Upper lobe of left lung (tissue), 6 donors: ENCODE measurements at regions not wholly inside any gene's neighbourhood (a gene's known extent, or its start where the extent isn't known, plus 50 kb on each side); places are given as distances from the start of the nearest gene placed in this dataset.
A peak's percentile ranks its signal among the peaks of the same experiment; 100 is the strongest.
"Not testable (repeated sequence)": the region's sequence is repeated elsewhere in the genome, so short reads cannot be mapped to it uniquely, and the experiment has no call there.

ENCODE experiments used
- ATAC-seq, 2 donors: fragments of 200-7000 bp; cut with Tn5 transposase; one replicate each; pipeline ENCODE4 v1.9.1; 2022; ENCODE audit warnings: mild to moderate bottlenecking in 2 of 2, moderate library complexity in 2 of 2; ENCODE audit not compliant: low FRiP score in 2 of 2
- DNase-seq, 2 donors: peaks; one replicate each; pipeline ENCODE4 v3.0.0-alpha.2; 2019 to 2020
- H3K27ac ChIP-seq, 4 donors: fragments of 200-600 bp; sonication (generic); one replicate each; pipeline ENCODE4 v1.5.1; 2016 to 2019
- H3K27me3 ChIP-seq, 4 donors: fragments of 200-600 bp; sonication (generic); one replicate each; pipeline ENCODE4 v1.5.1; 2017 to 2019
- H3K36me3 ChIP-seq, 4 donors: fragments of 200-600 bp; sonication (generic); one replicate each; pipeline ENCODE4 v1.5.1; 2016 to 2019
- H3K4me1 ChIP-seq, 4 donors: fragments of 200-600 bp; sonication (generic); one replicate each; pipeline ENCODE4 v1.5.1; 2018 to 2019
- H3K4me3 ChIP-seq, 4 donors: fragments of 200-600 bp; sonication (generic); one replicate each; pipeline ENCODE4 v1.5.1; 2017 to 2019; ENCODE audit warnings: mild to moderate bottlenecking in 2 of 4, moderate library complexity in 1 of 4
- H3K9me3 ChIP-seq, 4 donors: fragments of 200-600 bp; sonication (generic); one replicate each; pipeline ENCODE4 v1.5.1; 2018 to 2019
- CTCF ChIP-seq, 6 experiments: fragments of 450-650 bp in 4 of 6; fragments of 200-600 bp in 2 of 6; sonication (generic) in 2 of 6; IDR thresholded peaks; one replicate each; pipeline ENCODE4 v1.5.1; 2016 to 2019; ENCODE audit warnings: antibody characterized with exemption in 6 of 6
- EP300 ChIP-seq, 4 donors: sonication (generic); formaldehyde crosslinking; IDR thresholded peaks; one replicate each; pipeline ENCODE4 v1.5.1; 2017; ENCODE audit warnings: antibody characterized with exemption in 4 of 4, control low read depth in 2 of 4
- POLR2A ChIP-seq, 4 donors: fragments of 450-650 bp; IDR thresholded peaks; one replicate each; pipeline ENCODE4 v1.5.1; 2016 to 2017; ENCODE audit warnings: antibody characterized with exemption in 4 of 4, mild to moderate bottlenecking in 2 of 4
- POLR2AphosphoS5 ChIP-seq, 2 donors: sonication (generic); formaldehyde crosslinking; IDR thresholded peaks; one replicate each; pipeline ENCODE4 v1.5.1; 2017; ENCODE audit warnings: antibody characterized with exemption in 2 of 2
- WGBS, 2 donors: methylation state at CpG; one replicate each; pipeline ENCODE4 v1.1.5; 2017 to 2018; 5-methylcytosine and 5-hydroxymethylcytosine counted together
- donor health status: DM: no; HTN: no; CAD: no; lungs with moderate emphysema.
- donor health status: DM: no; HTN: yes; CAD: no; lungs with severe emphysema.

- TF ChIP-seq CTCF (IDR thresholded peaks at IDR 0.05), result no peak
- no peak for TF ChIP-seq POLR2A (IDR thresholded peaks at IDR 0.05)
- TF ChIP-seq EP300 (IDR thresholded peaks at IDR 0.05), result no peak
- TF ChIP-seq POLR2AphosphoS5 (IDR thresholded peaks at IDR 0.05), result no peak
- ATAC-seq, result no peak
Observed at GRCh38 chr7:17564678-17565212, 266.3 kb downstream of the AHR start.

GRCh38 chr7:17580141-17580540 lies 281.7 kb downstream of the AHR start:
- 86 to 90% methylated on average over 3 of the region's 3 CpGs for WGBS, 2 donors
- H3K4me1 ChIP-seq, result no peaks in the 10 kb centered on the region

More at GRCh38 chr7:17564678-17565212, 266.3 kb downstream of the AHR start:
- no peaks in the 10 kb centered on the region for H3K9me3 ChIP-seq
- H3K4me1 ChIP-seq, result peaks cover 0 to 5% (median 1%) of the 10 kb centered on the region in 4 donors
- no peaks in the 10 kb centered on the region for H3K27me3 ChIP-seq
- 19 to 22% methylated on average over 3 of the region's 3 CpGs for WGBS, 2 donors
- no peaks in the 10 kb centered on the region for H3K36me3 ChIP-seq
- H3K4me3 ChIP-seq, result no peak overlapping the region
- DNase-seq, result no peak
- H3K27ac ChIP-seq, result no peak overlapping the region

GRCh38 chr7:17580856-17581255 lies 282.4 kb downstream of the AHR start:
- TF ChIP-seq POLR2A (IDR thresholded peaks at IDR 0.05), result no peak
- TF ChIP-seq EP300 (IDR thresholded peaks at IDR 0.05), result no peak
- TF ChIP-seq CTCF (IDR thresholded peaks at IDR 0.05), result no peak
- no peak for TF ChIP-seq POLR2AphosphoS5 (IDR thresholded peaks at IDR 0.05)
- no peak overlapping the region for H3K4me3 ChIP-seq
- 53 to 68% methylated on average over 1 of the region's 1 CpG for WGBS, 2 donors
- no peak for ATAC-seq
- H3K4me1 ChIP-seq, result no peaks in the 10 kb centered on the region
- H3K9me3 ChIP-seq, result no peaks in the 10 kb centered on the region
- H3K27ac ChIP-seq, result no peak overlapping the region
- H3K36me3 ChIP-seq, result no peaks in the 10 kb centered on the region
- H3K27me3 ChIP-seq, result no peaks in the 10 kb centered on the region
- no peak for DNase-seq

More at GRCh38 chr7:17580141-17580540, 281.7 kb downstream of the AHR start:
- no peak for TF ChIP-seq CTCF (IDR thresholded peaks at IDR 0.05)
- TF ChIP-seq EP300 (IDR thresholded peaks at IDR 0.05), result no peak
- no peak for TF ChIP-seq POLR2A (IDR thresholded peaks at IDR 0.05)
- TF ChIP-seq POLR2AphosphoS5 (IDR thresholded peaks at IDR 0.05), result no peak
- Histone ChIP-seq H3K4me3 (no peak overlapping the region), H3K27ac (no peak overlapping the region), H3K27me3 (no peaks in the 10 kb centered on the region), H3K9me3 (no peaks in the 10 kb centered on the region), H3K36me3 (no peaks in the 10 kb centered on the region)
- no peak for DNase-seq
- ATAC-seq, result peak in 1 of 2 donors; percentile 77

- no peaks in the 10 kb centered on the region for H3K27me3 ChIP-seq
- no peaks in the 10 kb centered on the region for H3K9me3 ChIP-seq
- no peak overlapping the region for H3K27ac ChIP-seq
- ATAC-seq (no peak), DNase-seq (no peak)
- no peak for TF ChIP-seq POLR2A (IDR thresholded peaks at IDR 0.05)
- TF ChIP-seq POLR2AphosphoS5 (IDR thresholded peaks at IDR 0.05), result no peak
- TF ChIP-seq CTCF (IDR thresholded peaks at IDR 0.05), result no peak
- no peak for TF ChIP-seq EP300 (IDR thresholded peaks at IDR 0.05)
- 81 to 83% methylated on average over 1 of the region's 1 CpG for WGBS, 2 donors
- H3K4me3 ChIP-seq, result no peak overlapping the region
- no peaks in the 10 kb centered on the region for H3K36me3 ChIP-seq
- H3K4me1 ChIP-seq, result no peaks in the 10 kb centered on the region
Observed at GRCh38 chr7:17581301-17581700, 282.8 kb downstream of the AHR start.

- WGBS, 2 donors, result 86 to 92% methylated on average over 2 of the region's 2 CpGs
- H3K9me3 ChIP-seq, result not testable (repeated sequence)
Observed at GRCh38 chr7:17582696-17583095, 284.2 kb downstream of the AHR start.

More at GRCh38 chr7:17582696-17583095, 284.2 kb downstream of the AHR start:
- not testable (repeated sequence) for DNase-seq, H3K27me3 ChIP-seq, ATAC-seq, H3K27ac ChIP-seq, H3K4me1 ChIP-seq, H3K36me3 ChIP-seq, H3K4me3 ChIP-seq
